ENCODE measurements at regions not wholly inside any gene's neighbourhood (a gene's known extent, or its start where the extent isn't known, plus 50 kb on each side); places are given as distances from the start of the nearest gene placed in this dataset.

GRCh38 chr11:104435494-104435893 lies 271.5 kb upstream of the PDGFD start:
- Histone ChIP-seq H3K4me2 (ENCODE audit: low read length) (no peak overlapping the region), H3K9ac (ENCODE audit: low read length) (no peak overlapping the region), H3K4me1 (ENCODE audit: insufficient read depth, low read length) (no peaks in the 10 kb centered on the region), H2AFZ (ENCODE audit: low read length) (no peak overlapping the region), H3K27ac (ENCODE audit: low read length) (no peak overlapping the region), H4K20me1 (ENCODE audit: low read length) (no peaks in the 10 kb centered on the region), H3K9me3 (ENCODE audit: low read length) (no peaks in the 10 kb centered on the region), H3K79me2 (ENCODE audit: low read length) (no peaks in the 10 kb centered on the region), H3K9me2 (replicated peaks; ENCODE audit: low read length) (no peaks in the 10 kb centered on the region), H3K4me3 (ENCODE audit: low read length) (no peak overlapping the region), H3F3A (ENCODE audit: low read length, unreplicated experiment) (no peaks in the 10 kb centered on the region), H3K36me3 (ENCODE audit: low read depth, low read length) (no peaks in the 10 kb centered on the region), H3K27me3 (ENCODE audit: low read length) (no peaks in the 10 kb centered on the region)
- ATAC-seq (peak; percentile 27; the same call in 1 of the 2 replicates), DNase-seq (no peak)
- CTCF ChIA-PET, result no interaction called here
- intact Hi-C loops (cut with micrococcal nuclease), result no loop called here
- TF ChIP-seq CTCF (conservative IDR thresholded peaks at IDR 0.05; ENCODE audit: low read depth, low read length) (no peak), EZH2 (IDR thresholded peaks at IDR 0.05; ENCODE audit: low read length, unreplicated experiment) (no peak), EZH2phosphoT487 (IDR thresholded peaks at IDR 0.05; ENCODE audit: borderline replicate concordance, low read length) (no peak)
- POLR2A ChIA-PET (ENCODE audit: unreplicated experiment), result no interaction called here
- no TSS peak for BruUV-seq (replicated peaks)

GRCh38 chr11:104433751-104434150 lies 269.8 kb upstream of the PDGFD start:
- Histone ChIP-seq H3K79me2 (ENCODE audit: low read length) (no peaks in the 10 kb centered on the region), H3F3A (ENCODE audit: low read length, unreplicated experiment) (no peaks in the 10 kb centered on the region), H3K9me2 (replicated peaks; ENCODE audit: low read length) (no peaks in the 10 kb centered on the region), H4K20me1 (ENCODE audit: low read length) (no peaks in the 10 kb centered on the region), H3K4me1 (ENCODE audit: insufficient read depth, low read length) (no peaks in the 10 kb centered on the region), H3K4me2 (ENCODE audit: low read length) (no peak overlapping the region), H3K27ac (ENCODE audit: low read length) (no peak overlapping the region), H3K36me3 (ENCODE audit: low read depth, low read length) (no peaks in the 10 kb centered on the region), H3K9ac (ENCODE audit: low read length) (no peak overlapping the region), H3K9me3 (ENCODE audit: low read length) (no peaks in the 10 kb centered on the region), H3K27me3 (ENCODE audit: low read length) (no peaks in the 10 kb centered on the region), H2AFZ (ENCODE audit: low read length) (no peak overlapping the region), H3K4me3 (ENCODE audit: low read length) (no peak overlapping the region)
- ChIA-PET POLR2A (ENCODE audit: unreplicated experiment) (no interaction called here), CTCF (no interaction called here)
- DNase-seq, result no peak
- TF ChIP-seq EZH2 (IDR thresholded peaks at IDR 0.05; ENCODE audit: low read length, unreplicated experiment), result no peak
- no peak for TF ChIP-seq CTCF (conservative IDR thresholded peaks at IDR 0.05; ENCODE audit: low read depth, low read length)
- TF ChIP-seq EZH2phosphoT487 (IDR thresholded peaks at IDR 0.05; ENCODE audit: borderline replicate concordance, low read length), result no peak
- ATAC-seq, result no peak
- no TSS peak for BruUV-seq (replicated peaks)
- intact Hi-C loops (cut with micrococcal nuclease), result no loop called here

GRCh38 chr11:104432981-104433380 lies 269.0 kb upstream of the PDGFD start:
- no peaks in the 10 kb centered on the region for H4K20me1 ChIP-seq (ENCODE audit: low read length)
- no peaks in the 10 kb centered on the region for H3K9me2 ChIP-seq (replicated peaks; ENCODE audit: low read length)
- intact Hi-C loops (cut with micrococcal nuclease), result no loop called here
- ATAC-seq, result no peak
- no peak for DNase-seq
- H3K9ac ChIP-seq (ENCODE audit: low read length), result no peak overlapping the region
- TF ChIP-seq EZH2 (IDR thresholded peaks at IDR 0.05; ENCODE audit: low read length, unreplicated experiment), result no peak
- TF ChIP-seq CTCF (conservative IDR thresholded peaks at IDR 0.05; ENCODE audit: low read depth, low read length), result no peak
- no peaks in the 10 kb centered on the region for H3K79me2 ChIP-seq (ENCODE audit: low read length)
- no peaks in the 10 kb centered on the region for H3K4me1 ChIP-seq (ENCODE audit: insufficient read depth, low read length)
- no peaks in the 10 kb centered on the region for H3K27me3 ChIP-seq (ENCODE audit: low read length)
- H3K36me3 ChIP-seq (ENCODE audit: low read depth, low read length), result no peaks in the 10 kb centered on the region
- H3K4me3 ChIP-seq (ENCODE audit: low read length), result no peak overlapping the region
- no peak overlapping the region for H3K27ac ChIP-seq (ENCODE audit: low read length)
- ChIA-PET POLR2A (ENCODE audit: unreplicated experiment) (no interaction called here), CTCF (no interaction called here)
- BruUV-seq (replicated peaks), result no TSS peak
- no peak overlapping the region for H2AFZ ChIP-seq (ENCODE audit: low read length)
- H3K9me3 ChIP-seq (ENCODE audit: low read length), result no peaks in the 10 kb centered on the region
- no peaks in the 10 kb centered on the region for H3F3A ChIP-seq (ENCODE audit: low read length, unreplicated experiment)
- H3K4me2 ChIP-seq (ENCODE audit: low read length), result no peak overlapping the region

All from PC-3 (cell line).